Prostate gland (tissue), 2 donors: ENCODE measurements at regions not wholly inside any gene's neighbourhood (a gene's known extent, or its start where the extent isn't known, plus 50 kb on each side); places are given as distances from the start of the nearest gene placed in this dataset.

ENCODE experiments used
- POLR2AphosphoS5 ChIP-seq: sonication (generic); formaldehyde crosslinking; IDR thresholded peaks from one replicate; pipeline ENCODE4 v1.6.1; 2017; ENCODE audit warnings: antibody characterized with exemption
- TF ChIP-seq, protein P1 (sequence below), 4 experiments: fragments of 200-600 bp in 2 of 4; fragments of 450-650 bp in 2 of 4; sonication (generic) in 2 of 4; IDR thresholded peaks; 1 replicate in 3 of 4; 2 replicates in 1 of 4; pipeline ENCODE4 v1.5.1; 2016 to 2019; ENCODE audit warnings: antibody characterized with exemption in 4 of 4, mild to moderate bottlenecking in 2 of 4, moderate library complexity in 2 of 4

DNA sequence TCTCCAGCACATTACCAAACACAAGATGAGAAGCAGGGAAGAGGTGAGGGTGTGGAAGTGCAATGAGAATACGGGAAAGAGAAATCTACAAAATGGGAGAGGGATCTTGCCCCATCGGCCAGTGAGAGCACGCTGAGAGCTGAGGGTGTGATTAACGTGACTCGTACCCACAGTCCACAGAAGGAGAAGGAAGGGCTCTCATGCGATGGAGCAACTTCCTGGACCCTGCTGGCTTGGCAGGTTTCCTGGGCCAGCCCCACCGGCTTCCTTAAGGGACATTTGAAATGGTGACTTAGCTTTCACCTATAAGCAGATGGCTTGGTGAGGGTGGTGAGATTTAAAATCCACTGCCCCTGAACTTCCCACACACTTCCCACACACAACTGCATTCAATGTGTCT lies 740.1 kb downstream of the UQCRFS1 start:
- TF ChIP-seq, protein P1, sequence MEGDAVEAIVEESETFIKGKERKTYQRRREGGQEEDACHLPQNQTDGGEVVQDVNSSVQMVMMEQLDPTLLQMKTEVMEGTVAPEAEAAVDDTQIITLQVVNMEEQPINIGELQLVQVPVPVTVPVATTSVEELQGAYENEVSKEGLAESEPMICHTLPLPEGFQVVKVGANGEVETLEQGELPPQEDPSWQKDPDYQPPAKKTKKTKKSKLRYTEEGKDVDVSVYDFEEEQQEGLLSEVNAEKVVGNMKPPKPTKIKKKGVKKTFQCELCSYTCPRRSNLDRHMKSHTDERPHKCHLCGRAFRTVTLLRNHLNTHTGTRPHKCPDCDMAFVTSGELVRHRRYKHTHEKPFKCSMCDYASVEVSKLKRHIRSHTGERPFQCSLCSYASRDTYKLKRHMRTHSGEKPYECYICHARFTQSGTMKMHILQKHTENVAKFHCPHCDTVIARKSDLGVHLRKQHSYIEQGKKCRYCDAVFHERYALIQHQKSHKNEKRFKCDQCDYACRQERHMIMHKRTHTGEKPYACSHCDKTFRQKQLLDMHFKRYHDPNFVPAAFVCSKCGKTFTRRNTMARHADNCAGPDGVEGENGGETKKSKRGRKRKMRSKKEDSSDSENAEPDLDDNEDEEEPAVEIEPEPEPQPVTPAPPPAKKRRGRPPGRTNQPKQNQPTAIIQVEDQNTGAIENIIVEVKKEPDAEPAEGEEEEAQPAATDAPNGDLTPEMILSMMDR (IDR thresholded peaks at IDR 0.05) = no peak
- TF ChIP-seq POLR2AphosphoS5 = no peak
